ENCODE measurements at regions not wholly inside any gene's neighbourhood (a gene's known extent, or its start where the extent isn't known, plus 50 kb on each side); places are given as distances from the start of the nearest gene placed in this dataset.

GRCh38 chr1:112818990-112819689 is 104.0 kb upstream of the PPM1J start:
- TF ChIP-seq, protein P1, sequence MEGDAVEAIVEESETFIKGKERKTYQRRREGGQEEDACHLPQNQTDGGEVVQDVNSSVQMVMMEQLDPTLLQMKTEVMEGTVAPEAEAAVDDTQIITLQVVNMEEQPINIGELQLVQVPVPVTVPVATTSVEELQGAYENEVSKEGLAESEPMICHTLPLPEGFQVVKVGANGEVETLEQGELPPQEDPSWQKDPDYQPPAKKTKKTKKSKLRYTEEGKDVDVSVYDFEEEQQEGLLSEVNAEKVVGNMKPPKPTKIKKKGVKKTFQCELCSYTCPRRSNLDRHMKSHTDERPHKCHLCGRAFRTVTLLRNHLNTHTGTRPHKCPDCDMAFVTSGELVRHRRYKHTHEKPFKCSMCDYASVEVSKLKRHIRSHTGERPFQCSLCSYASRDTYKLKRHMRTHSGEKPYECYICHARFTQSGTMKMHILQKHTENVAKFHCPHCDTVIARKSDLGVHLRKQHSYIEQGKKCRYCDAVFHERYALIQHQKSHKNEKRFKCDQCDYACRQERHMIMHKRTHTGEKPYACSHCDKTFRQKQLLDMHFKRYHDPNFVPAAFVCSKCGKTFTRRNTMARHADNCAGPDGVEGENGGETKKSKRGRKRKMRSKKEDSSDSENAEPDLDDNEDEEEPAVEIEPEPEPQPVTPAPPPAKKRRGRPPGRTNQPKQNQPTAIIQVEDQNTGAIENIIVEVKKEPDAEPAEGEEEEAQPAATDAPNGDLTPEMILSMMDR (IDR thresholded peaks at IDR 0.05), result no peak
- no peak for TF ChIP-seq POLR2A (IDR thresholded peaks at IDR 0.05)
- TF ChIP-seq EP300 (IDR thresholded peaks at IDR 0.05), result no peak
- TF ChIP-seq POLR2AphosphoS5 (IDR thresholded peaks at IDR 0.05), result no peak

All from gastroesophageal sphincter (tissue), 3 donors.